GM19324 (cell line): ENCODE measurements at regions not wholly inside any gene's neighbourhood (a gene's known extent, or its start where the extent isn't known, plus 50 kb on each side); places are given as distances from the start of the nearest gene placed in this dataset.
A peak's percentile ranks its signal among the peaks of the same experiment; 100 is the strongest.
"Not testable (repeated sequence)": the region's sequence is repeated elsewhere in the genome, so short reads cannot be mapped to it uniquely, and the experiment has no call there.

Source experiments
- ATAC-seq: cut with Tn5 transposase; IDR thresholded peaks from one replicate; pipeline ENCODE4 v1.9.1; 2021; ENCODE audit warnings: mild to moderate bottlenecking, moderate library complexity; ENCODE audit not compliant: unreplicated experiment, low FRiP score

DNA sequence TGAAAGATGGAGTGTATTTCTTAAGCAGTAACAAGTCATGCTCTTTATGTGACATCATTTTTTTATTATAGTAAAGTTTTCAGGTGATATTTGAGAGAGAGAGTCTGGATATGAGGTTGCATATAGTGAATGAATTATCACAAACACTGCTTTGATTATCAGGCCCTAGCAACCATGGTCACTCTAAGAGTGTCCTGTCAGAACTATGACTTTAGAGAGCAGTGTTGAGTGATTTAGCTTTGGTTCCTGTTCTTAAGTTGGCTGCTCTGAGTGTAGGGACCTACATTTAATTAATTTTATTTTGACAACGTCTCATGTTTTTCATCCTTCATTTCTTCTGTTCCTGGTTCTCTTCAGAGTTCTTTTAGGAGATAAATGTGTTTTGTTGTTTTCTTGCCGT lies 275.5 kb downstream of the KCNJ3 start:
- ATAC-seq = peak; percentile 47

GRCh38 chr2:154963511-154963910 lies 265.0 kb downstream of the KCNJ3 start:
- no peak for ATAC-seq

GRCh38 chr2:154961676-154962075 lies 263.2 kb downstream of the KCNJ3 start:
- no peak for ATAC-seq

GRCh38 chr2:154960802-154961583 lies 262.5 kb downstream of the KCNJ3 start:
- peak; percentile 70 for ATAC-seq

GRCh38 chr2:154952346-154952980 lies 254.0 kb downstream of the KCNJ3 start:
- no peak for ATAC-seq

GRCh38 chr2:154947416-154947815 lies 248.9 kb downstream of the KCNJ3 start:
- not testable (repeated sequence) for ATAC-seq

DNA sequence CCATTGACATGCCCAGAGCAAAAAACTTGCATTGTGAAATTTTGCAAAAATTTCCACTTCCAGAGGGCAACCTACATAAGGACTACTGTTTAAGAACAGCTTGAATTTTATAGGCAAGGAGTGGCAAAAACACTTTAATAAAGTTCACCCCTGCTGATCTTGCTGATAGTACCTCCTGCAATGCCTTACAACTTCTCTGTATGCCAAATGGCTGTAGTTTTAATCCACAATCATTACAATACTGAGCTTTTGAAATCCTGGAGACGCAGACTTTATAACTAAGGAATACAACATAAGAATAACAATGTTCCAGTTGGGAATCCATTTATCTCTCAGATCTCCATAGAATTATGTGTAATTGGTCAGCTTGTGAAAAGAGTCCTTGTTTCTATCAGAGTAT lies 247.5 kb downstream of the KCNJ3 start:
- ATAC-seq = no peak

DNA sequence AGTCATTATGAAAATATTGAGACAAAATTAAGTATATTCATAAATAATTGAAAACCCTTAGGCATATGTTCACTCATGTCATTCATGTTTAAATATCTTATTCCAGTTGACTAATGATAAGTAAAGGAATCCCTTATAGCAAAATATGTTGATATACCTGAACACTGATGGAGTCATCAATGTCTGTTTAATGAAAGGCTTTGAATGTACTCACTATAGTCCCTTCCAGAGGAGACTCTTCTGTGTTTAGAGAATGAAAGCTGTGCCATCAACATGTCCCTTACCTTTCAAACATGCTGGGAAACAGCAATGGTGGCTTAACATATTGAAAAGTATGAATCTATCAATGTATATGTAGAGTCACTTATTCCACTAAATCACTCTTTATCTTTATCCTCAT lies 242.9 kb downstream of the KCNJ3 start:
- ATAC-seq = no peak

DNA sequence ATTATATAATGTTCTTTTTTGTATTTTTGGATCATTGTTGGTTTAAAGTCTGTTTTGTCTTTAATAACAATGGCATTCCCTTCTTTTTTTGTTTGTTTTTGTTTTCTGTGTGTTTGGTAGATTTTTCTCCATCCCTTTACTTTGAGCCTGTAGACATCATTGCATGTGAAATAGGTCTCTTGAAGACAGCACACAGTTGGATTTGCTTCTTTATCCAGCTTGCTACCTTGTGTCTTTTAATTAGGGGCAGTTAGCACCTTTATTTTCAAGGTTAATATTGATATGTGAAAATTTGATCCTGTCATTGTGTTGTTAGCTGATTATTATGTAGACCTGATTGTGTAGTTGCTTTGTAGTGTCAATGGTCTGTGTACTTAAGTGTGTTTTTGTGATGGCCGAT lies 235.7 kb downstream of the KCNJ3 start:
- no peak for ATAC-seq

DNA sequence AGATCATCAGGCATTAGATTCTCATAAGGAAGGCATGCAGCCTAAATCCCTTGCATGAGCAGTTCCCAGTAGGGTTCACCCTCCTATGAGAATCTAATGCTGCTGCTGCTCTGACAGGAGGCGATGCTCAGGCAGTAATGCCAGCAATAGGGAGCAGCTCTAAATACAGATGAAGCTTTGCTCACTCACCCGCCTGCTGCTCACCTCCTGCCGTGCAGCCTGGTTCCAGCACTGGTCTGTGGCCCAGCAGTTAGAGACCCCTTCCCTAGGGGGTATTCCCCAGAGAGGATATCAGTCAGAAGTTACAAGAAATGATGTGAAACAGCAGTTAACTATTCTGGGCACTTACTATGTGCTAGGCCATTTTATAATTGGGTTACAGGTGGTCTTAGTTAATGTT lies 226.0 kb downstream of the KCNJ3 start:
- no peak for ATAC-seq

GRCh38 chr2:154914561-154914960 lies 216.1 kb downstream of the KCNJ3 start:
- ATAC-seq = no peak

DNA sequence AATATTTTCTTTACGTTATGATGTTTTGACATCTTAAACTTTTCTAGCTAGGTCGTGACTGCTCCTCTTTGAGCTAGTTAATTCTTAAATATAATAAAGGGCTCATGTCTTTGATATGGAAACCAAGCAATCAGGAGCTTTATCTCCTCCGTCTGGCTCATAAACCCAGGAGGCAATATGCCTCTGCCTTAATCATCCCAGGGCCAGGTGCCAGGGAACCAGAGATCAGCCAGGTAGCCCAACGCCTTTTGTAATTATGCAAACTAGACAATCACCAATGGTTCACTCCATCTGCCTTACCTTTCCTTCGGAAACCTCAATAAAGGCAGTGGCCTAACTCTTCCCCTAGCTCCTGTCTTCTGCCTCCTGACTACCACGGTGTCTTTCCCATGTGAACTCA lies 213.7 kb downstream of the KCNJ3 start:
- no peak for ATAC-seq

DNA sequence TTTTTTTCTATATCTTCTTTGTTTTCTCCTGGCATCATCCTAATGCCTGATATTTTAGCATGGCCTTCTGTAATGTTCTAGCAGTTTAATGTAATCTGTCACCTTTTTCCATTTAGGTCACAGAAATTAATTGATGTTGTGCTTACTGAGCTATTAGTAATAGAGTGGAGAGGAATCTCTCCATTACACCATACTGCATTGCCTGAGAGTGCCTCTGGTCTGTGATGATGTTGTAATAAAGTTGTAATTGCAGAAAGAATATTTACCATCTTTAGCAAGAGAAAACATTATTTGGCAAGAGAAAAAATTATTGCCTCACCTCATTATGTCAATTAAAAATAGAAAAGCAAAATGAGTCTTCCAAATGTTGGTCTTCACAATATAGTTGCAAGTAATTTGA lies 213.2 kb downstream of the KCNJ3 start:
- ATAC-seq = no peak

- ATAC-seq = no peak
These were observed 212.2 kb downstream of the KCNJ3 start for GRCh38 chr2:154910701-154911100.

GRCh38 chr2:154908327-154908726 lies 209.8 kb downstream of the KCNJ3 start:
- ATAC-seq = no peak
